ENCODE measurements at regions not wholly inside any gene's neighbourhood (a gene's known extent, or its start where the extent isn't known, plus 50 kb on each side); places are given as distances from the start of the nearest gene placed in this dataset.
"Not testable (repeated sequence)": the region's sequence is repeated elsewhere in the genome, so short reads cannot be mapped to it uniquely, and the experiment has no call there.

DNA sequence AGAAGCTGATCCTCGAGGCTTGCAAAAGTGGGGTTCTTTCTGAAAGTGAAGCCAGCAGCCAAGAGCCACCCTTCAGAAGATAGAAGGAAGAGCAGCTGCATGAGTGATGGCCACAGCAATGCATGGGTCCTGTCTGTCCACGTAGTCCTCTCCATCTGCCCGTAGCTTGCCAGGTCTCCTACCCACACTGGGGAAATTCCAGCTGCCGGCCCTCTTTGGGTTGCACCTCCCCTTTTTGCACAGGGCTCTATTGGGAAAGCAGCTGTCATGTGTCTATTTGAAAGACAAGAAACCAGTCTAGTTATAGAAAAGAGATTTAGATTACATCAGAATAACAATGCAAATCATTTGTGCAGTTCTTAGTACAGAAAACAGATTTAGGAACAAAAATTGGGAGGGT lies 204.4 kb downstream of the GIPC2 start:
- DNase-seq, result no peak

DNA sequence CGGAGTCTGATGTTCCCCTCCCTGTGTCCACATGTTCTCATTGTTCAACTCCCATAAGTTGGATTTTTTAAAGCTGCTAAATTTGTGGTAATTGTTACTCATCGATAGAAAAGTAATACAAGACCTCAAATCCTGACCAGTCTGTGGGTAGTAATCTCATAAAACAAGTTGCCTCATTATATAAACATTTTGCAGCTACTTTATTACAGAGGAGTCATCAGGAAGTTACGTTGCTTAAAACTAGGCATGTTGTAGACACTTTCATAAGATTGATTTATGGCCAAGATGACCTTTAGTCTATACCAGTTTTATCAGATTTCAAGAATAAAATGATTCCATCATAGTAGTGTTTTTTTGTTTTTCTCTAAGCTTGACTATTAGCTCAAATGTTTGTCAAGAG lies 208.8 kb downstream of the GIPC2 start:
- DNase-seq, result no peak

DNA sequence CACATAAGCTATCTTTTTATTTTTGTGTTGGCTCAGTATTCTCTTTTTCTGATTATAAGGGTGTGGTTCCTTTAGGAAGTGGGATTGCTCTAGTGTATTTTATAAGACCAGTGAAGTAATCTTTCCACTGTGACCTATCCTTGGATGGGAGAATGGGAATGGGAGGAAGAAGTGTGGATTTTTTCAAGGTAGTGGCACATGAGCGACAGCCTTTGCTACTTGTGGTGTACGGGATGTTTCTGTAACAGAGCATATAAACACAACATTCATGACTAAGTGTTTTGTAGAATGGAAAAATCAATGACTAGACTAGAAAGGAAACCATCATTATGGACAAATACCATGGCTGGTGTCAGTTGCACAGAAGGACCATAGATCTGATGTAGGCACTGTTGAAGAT lies 209.6 kb downstream of the GIPC2 start:
- DNase-seq, result no peak

- DNase-seq, result no peak
These were observed 210.1 kb downstream of the GIPC2 start for GRCh38 chr1:78255846-78256245.

- DNase-seq, result no peak
These were observed 217.7 kb downstream of the GIPC2 start for GRCh38 chr1:78263459-78263858.

DNA sequence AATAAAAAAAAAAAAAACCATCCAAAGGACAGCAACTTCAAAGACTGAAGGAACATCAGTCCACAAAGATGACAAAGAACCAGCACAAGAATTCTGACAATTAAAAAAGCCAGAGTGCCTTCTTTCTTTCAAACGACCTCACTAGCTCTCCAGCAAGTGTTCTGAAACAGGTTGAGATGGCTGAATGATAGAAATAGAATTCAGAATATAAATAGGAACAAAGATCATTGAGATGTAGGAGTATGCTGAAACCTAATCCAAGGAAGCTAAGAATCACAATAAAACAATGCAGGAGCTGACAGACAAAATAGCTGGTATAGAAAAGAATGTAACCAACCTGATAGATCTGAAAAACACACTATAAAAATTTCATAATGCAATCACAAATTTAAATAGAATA lies 218.2 kb downstream of the GIPC2 start:
- DNase-seq, result no peak

DNA sequence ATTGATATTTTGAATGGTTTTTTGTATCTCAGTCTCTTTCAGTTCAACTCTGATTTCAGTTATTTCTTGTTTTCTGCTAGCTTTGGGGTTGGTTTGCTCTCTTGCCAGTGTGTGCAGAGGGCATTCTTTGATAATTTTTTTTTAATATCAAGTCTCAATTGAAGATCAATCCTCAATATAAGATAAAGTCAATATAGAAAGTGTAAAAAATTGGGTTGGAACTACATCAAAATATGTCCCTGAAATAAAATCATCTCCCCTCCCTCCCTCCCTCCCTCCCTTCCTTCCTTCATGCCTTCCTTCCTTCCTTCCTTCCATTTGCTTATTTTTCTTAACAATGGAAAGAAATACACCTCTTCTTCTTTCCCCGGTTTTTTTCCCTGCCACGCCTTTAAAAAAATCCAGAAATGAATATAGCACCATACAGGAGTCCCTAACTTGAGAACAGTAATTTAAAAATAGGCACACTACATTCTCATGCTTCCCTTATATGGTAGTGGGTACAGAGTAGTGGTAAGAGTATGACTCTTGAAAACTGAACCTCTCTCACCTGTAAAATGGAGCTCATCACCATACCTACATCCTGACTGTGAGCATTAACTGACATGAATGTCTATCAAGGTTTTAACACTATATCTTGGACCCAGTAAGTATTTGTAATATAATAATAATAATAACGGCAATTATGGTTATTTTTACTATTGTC lies 221.9 kb downstream of the GIPC2 start:
- no peak for DNase-seq

GRCh38 chr1:78269591-78269990 lies 221.2 kb upstream of the PTGFR start:
- DNase-seq, result no peak

GRCh38 chr1:78271423-78271822 lies 219.4 kb upstream of the PTGFR start:
- not testable (repeated sequence) for DNase-seq

GRCh38 chr1:78274814-78275213 lies 216.0 kb upstream of the PTGFR start:
- no peak for DNase-seq

DNA sequence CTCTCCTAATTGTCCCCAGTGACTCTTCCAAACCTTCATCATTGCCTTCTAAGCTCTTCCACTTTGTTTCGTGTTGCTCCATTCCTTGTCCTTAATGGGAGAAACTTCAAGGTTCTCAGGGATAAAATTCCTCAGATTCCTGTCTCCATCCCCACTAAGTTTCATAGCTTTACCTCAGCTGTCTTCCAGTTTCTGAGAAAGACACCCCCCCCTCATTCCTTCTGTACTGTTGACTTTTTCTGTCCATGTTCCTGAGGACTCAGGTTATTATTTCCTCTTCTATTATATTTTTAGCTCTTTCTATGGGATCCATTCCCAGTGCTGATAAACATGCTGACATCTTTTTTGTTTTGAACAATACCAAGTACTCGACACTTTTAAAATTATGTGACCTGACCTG lies 215.3 kb upstream of the PTGFR start:
- no peak for DNase-seq

GRCh38 chr1:78275906-78276685 lies 214.7 kb upstream of the PTGFR start:
- DNase-seq, result no peak

DNA sequence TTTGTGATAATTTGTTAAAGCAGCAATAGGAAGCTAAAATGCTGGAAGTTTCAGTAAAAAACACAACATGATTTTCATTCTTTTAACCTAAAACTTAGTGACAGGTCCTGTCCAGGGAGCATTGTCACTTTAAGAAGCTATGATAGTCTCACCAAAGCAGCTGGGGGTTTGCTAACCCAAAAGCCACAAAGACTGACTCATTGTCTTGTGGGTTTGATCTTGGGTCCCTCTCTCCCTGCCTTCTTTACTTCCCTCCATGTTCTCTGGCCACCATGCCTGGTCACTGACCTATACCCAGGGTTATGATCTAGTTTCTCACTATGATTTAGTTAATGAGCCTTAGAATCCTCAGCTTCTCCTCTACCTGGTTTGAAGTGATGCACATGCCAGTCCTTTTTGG lies 213.5 kb upstream of the PTGFR start:
- no peak for DNase-seq

- no peak for DNase-seq
These were observed 211.7 kb upstream of the PTGFR start for GRCh38 chr1:78279051-78279450.

GRCh38 chr1:78280626-78281025 lies 210.1 kb upstream of the PTGFR start:
- no peak for DNase-seq

DNA sequence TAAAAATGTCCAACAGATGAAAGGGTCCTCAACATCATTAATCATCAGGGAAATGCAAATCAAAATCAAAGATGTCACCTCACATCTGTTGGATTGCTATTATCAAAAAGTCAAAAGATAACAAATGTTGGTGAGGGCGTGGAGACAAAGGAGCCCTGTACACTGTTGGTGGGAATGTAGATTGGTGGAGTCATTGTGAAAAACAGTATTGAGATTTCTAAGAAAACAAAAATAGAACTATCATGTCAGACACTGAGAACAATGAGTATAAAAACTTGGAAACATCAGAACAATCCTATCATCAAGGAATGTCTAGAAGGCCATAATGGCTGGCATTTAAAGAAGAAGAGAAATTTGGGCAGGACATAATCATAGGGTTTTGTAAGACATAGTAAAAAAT lies 209.2 kb upstream of the PTGFR start:
- no peak for DNase-seq

- no peak for DNase-seq
These were observed 207.1 kb upstream of the PTGFR start for GRCh38 chr1:78283691-78284090.

DNA sequence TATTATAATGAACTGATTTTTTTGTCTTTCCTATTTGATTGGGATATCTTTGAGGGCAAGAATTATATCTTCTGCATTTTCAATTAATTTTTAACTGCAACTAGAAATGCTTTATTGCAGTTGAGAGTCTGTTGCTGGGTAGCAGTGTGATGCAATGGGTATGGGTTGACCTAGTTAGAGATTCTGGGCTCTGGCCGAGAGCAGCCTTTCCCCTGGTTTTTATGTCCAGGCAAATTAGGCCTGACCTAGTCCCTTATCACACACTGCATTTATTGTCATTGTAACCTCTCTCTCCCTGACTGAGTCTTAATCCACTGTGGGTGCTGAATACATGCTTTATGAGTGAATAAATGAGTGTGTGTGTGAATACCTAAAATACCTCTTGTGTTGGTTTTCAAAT lies 206.4 kb upstream of the PTGFR start:
- DNase-seq, result no peak

- DNase-seq, result no peak
These were observed 204.1 kb upstream of the PTGFR start for GRCh38 chr1:78286686-78287085.

DNA sequence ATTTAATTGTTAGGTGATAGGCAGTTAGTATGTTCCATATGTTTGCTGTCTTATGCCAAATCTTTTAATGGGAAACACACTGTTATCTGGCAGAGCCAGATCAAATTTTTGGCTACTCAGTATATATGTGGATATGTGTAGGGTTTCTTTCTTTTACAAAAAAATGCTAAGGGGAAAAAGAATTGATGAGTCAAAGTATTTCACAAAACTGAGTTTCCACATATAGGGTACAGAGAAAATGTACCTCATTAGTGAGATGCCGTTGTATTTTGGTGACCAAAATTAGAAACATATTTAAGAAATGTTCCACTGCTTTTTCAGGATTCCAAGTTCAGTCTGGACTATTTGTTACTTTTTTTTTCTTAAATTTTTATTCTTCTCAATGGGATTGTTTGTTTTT lies 201.2 kb upstream of the PTGFR start:
- no peak for DNase-seq

- no peak for DNase-seq
These were observed 199.4 kb upstream of the PTGFR start for GRCh38 chr1:78291418-78291817.

DNA sequence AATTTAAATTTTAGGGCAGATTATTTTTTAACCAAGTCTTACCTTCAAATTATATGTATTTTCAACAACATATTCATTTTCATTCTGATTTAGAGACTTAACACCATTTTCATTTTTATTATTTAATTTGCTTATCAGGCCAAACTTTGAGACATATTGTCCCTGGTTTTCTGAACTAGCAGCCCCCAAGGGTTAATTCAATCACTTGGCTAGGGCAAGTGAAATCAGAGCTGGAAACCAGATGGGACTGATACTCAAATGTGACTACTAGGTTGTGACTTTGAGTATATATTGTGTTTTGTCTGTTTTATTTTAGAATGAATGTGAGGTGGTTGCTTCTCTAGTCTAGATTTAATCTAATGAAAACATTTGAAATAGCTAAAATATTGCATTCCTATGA lies 198.9 kb upstream of the PTGFR start:
- DNase-seq, result no peak

GRCh38 chr1:78292361-78292760 lies 198.4 kb upstream of the PTGFR start:
- DNase-seq, result no peak

DNA sequence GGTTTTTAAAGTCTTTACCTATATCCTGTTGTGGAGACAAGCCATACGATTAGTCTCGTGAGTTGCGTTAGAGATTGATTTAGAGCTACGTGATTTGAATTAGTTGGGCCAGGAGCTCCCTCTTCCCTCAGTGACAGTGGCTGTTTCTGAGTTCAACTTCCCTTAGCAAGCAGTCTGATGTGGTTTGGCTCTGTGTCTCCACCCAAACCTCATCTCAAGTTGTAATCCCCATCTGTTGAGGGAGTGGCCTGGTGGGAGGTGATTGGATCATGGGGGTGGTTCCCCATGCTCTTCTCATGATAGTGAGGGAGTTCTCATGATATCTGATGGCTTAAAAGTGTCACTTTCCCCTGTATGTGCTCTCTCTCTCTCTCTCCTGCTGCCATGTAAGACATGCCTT lies 192.9 kb upstream of the PTGFR start:
- no peak for DNase-seq

DNA sequence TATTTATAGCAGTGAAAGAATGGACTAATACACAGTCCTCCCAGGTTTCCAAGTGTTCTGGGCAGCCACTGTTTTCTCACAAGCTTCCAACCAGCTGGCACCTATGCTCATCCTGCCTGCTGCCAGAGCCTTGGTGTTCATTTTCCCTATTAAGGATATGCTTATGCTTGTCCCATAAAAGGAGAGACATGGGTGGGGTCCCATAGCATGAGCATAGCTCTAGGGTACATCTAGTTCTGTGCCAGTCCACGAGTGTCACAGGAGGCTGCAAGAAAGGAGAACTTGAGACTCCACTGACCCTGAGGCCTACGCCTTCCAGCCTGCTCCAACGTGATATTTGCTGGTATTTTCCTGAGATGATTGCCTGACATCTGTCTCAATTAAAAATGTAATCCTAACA lies 192.4 kb upstream of the PTGFR start:
- DNase-seq, result no peak

All from GDM1 (cell line).